ENCODE measurements at regions not wholly inside any gene's neighbourhood (a gene's known extent, or its start where the extent isn't known, plus 50 kb on each side); places are given as distances from the start of the nearest gene placed in this dataset.

- no peak for TF ChIP-seq POLR2A (IDR thresholded peaks at IDR 0.05; ENCODE audit: low read depth, low read length)
- TF ChIP-seq TAF1 (IDR thresholded peaks at IDR 0.05; ENCODE audit: borderline replicate concordance, low read depth, low read length), result no peak
Measured at GRCh38 chr2:234404957-234405356, 91.9 kb downstream of the ARL4C start.
